Inferior parietal cortex (tissue), 1 donor: ENCODE measurements at regions not wholly inside any gene's neighbourhood (a gene's known extent, or its start where the extent isn't known, plus 50 kb on each side); places are given as distances from the start of the nearest gene placed in this dataset.

ENCODE experiments used
- DNase-seq: peaks from one replicate; pipeline ENCODE4 v3.0.0-alpha.2; 2016; ENCODE audit errors: extremely low spot score

DNA sequence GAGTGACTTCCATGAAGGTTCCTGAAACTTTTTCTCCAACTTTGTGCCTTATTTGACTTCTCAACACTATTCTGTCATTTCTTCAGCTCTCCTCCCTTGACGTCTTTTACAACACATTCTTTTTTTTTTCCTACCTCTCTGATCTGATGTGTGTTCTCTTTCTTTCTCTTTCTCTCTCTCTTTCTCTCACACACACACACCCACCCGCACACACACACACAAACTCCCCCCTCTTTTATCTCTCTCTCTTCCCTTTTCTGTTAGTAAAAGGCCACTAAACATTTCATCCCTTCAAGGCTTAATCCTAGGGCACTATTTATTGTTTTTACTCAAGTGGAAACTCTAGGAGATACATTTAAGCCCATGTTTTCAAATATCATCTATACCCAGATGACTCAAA lies 107.8 kb upstream of the CNTNAP5 start:
- no peak for DNase-seq

DNA sequence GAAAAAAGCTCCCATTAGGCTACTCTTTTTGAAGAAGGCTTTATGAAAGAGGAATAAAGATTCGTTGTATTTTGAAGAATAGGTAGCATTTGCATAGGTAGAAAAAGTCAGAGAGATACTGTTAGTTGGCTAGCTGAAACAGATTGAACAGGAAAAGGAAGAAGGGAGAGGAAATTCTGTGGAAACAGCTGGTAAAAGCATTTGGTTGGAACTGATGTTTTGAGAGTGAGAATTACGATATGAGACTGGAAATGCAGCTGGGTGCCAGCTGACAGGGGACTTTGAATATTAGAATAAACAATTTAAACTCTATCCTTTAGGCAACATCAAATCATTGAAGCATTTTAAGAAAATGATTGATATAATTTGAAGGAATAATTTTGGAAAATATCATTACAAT lies 96.7 kb upstream of the CNTNAP5 start:
- no peak for DNase-seq

DNA sequence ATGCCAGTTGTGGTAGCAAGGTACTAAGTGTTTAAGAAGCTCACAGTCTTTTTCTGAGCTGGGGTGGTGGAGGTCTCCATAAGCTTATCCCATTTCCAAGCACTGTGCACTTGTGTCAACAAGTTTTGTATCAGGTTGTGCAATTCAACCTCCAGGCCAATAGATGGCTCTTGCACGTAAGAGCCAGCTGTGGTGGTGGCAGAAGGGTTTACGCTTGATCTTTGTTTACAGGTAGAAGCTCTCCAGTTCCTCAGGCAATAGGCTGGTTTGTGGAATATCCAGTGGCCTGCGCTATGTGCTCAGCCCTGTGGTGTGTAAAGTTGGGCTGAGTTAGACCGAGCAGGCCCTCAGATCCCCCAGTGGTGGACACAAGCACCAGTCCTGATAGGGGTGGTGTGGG lies 89.7 kb upstream of the CNTNAP5 start:
- DNase-seq = no peak

DNA sequence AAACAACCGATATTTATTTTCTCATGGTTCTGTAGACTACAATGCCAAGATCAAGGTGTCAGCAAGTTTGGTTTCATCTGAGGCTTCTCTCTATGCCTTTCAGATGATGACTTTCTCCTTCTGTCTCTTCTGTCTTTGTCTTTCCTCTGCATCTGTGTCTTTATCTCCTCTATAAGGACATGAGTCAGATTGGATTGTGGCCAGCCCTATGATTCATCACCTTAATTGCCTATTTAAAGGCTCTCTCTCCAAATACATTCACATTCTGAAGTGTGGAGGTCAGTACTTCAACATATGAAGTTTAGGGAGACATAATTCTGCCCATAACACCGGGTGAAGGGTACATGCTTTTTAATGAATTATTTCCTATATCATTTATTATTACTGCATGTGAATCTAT lies 71.2 kb upstream of the CNTNAP5 start:
- DNase-seq = peak; percentile 5

DNA sequence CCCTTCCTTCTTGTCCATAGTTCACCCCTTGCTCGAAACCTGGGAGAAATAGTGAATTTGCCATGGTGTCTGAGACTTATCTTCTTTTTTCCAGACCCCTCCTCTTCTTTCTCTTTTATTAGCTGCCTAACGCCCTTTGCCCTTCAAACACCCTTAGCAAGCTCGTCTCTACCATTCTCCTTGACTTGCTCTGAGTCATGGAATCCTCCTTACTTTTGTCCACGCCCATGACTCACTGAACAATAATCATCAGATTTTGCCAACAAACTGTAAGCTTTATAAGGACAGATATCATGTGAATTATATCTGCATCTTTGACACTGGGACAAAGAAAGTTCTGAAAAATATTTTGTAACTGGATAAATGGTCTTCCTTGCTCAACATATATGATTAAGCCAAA lies 67.1 kb upstream of the CNTNAP5 start:
- DNase-seq = no peak

DNA sequence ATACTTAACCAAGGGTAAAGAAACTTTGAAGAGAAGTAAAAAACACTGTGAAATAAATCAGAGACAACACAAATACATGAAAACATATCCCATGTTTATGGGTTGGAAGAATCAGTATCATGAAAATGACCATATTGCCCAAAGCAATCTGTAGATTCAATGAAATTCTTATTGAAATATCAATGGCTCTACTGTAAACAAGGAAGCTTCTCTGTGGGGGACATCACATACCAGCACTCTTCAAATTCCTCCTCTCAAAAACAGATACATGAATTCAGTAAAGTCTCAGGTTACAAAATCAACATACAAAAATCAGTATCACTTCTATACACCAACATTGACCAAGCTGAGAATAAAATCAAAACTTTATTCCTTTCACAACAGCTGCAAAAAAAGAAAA lies 63.5 kb upstream of the CNTNAP5 start:
- no peak for DNase-seq

DNA sequence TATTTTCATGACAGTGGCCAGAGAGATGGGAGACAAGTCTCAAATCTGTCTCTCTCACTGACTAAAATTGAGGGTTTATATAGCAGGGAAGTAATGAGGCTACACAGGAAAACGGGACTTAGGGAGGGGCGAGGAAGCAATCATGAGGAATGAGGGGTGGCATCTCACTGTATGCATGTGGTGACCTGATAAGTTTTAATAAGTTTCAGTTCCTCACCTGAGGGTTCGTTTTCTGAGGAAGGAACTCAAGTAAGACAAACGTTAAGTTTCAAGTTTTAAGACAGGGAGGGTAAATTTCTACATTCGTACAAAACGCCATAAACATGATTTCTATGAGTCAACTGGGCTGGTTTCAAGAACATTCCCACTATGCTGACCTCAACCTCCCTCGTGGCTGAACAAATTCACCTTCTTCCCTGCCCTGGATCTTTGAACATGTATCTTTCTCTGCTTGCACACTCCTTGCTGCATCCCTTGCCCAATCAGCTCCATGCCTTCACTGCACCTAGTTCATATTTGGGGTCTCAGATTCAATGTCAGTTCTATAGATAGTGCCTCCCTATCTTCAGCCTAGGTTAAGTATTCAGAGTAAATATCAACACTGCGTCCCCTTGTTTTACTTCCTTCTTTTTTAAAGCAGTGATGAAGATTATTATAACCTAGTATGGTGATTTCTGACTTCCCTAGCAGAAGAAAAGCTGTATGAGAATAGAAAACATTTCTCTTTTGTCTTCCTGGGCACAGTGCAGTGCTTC lies 53.3 kb upstream of the CNTNAP5 start:
- DNase-seq = no peak
